Astrocyte (in vitro differentiated cells and primary cell): ENCODE measurements at regions not wholly inside any gene's neighbourhood (a gene's known extent, or its start where the extent isn't known, plus 50 kb on each side); places are given as distances from the start of the nearest gene placed in this dataset.

Experiments
- EZH2 ChIP-seq: IDR thresholded peaks from 2 replicates; pipeline ENCODE4 v1.6.1; 2012; ENCODE audit warnings: mild to moderate bottlenecking, low read length, inconsistent platforms; ENCODE audit not compliant: insufficient read depth
- TF ChIP-seq, protein P1 (sequence below): IDR thresholded peaks from 2 replicates; pipeline ENCODE4 v1.5.1; 2011; ENCODE audit warnings: low read depth, mild to moderate bottlenecking, inconsistent platforms, low read length, moderate library complexity; ENCODE audit not compliant: insufficient read depth

DNA sequence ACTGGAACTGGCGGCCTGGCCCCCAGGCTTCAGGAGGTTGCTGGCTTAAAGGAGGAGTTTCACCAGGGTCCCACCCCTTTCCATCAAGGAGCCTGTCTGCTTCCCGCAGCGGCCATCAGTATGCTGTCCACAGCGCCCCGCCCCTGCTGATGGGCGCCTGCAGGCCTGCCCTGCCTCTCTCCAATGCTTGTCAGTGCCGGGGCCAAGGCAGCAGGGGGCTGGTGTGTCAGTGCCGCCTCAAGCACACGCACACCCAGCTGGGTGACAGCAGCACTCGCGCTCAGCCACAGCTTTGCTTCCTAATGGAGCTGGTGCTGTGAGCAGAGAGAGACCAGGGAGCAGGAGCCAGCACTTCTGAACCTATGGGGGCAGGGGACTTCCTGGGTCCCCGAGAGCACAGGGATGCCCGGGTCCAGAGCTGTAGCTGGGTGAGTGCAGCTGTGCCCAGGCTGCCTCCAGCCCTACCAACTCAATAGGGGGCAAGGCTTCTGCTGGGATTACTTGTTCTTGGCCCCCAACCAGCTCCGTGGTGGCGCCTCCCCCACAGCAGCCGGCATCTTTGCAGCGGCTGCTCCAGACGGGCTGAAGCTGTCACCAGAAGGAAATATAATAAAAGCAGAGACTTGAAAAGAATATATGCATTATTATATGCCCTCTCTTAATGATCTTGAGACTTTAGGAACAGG lies 377.2 kb upstream of the LRATD1 start:
- TF ChIP-seq, protein P1, sequence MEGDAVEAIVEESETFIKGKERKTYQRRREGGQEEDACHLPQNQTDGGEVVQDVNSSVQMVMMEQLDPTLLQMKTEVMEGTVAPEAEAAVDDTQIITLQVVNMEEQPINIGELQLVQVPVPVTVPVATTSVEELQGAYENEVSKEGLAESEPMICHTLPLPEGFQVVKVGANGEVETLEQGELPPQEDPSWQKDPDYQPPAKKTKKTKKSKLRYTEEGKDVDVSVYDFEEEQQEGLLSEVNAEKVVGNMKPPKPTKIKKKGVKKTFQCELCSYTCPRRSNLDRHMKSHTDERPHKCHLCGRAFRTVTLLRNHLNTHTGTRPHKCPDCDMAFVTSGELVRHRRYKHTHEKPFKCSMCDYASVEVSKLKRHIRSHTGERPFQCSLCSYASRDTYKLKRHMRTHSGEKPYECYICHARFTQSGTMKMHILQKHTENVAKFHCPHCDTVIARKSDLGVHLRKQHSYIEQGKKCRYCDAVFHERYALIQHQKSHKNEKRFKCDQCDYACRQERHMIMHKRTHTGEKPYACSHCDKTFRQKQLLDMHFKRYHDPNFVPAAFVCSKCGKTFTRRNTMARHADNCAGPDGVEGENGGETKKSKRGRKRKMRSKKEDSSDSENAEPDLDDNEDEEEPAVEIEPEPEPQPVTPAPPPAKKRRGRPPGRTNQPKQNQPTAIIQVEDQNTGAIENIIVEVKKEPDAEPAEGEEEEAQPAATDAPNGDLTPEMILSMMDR = no peak
- no peak for TF ChIP-seq EZH2
